Activated CD4-positive, alpha-beta memory T cell treated with anti-CD3 and anti-CD28 coated beads, Interleukin-2, amount 10 ng/mL, durations not matched to agents 7 days and 5 days (primary cell): ENCODE measurements at regions not wholly inside any gene's neighbourhood (a gene's known extent, or its start where the extent isn't known, plus 50 kb on each side); places are given as distances from the start of the nearest gene placed in this dataset.

ENCODE experiments used
- CTCF ChIA-PET: fragments of 350-600 bp; sonication (Branson Sonifier 250); formaldehyde crosslinking; loops from one replicate; lab custom pipeline; 2021; ENCODE audit warnings: antibody characterized with exemption, inconsistent platforms; lab: Charles Lee
- POLR2A ChIA-PET: fragments of 350-600 bp; sonication (Branson Sonifier 250); formaldehyde crosslinking; loops from one replicate; lab custom pipeline; 2021; ENCODE audit warnings: antibody characterized with exemption; lab: Charles Lee
- DNase-seq: peaks from one replicate; pipeline ENCODE4 v3.0.0-alpha.2; 2020
- H3K27ac Mint-ChIP-seq: one replicate; pipeline ENCODE4 v1.8.0; 2021; ENCODE audit warnings: mild to moderate bottlenecking, mixed read lengths
- H3K27me3 Mint-ChIP-seq: one replicate; pipeline ENCODE4 v1.8.0; 2021; ENCODE audit warnings: mixed read lengths
- H3K36me3 Mint-ChIP-seq: one replicate; pipeline ENCODE4 v1.8.0; 2021; ENCODE audit warnings: low read depth, mixed read lengths
- H3K4me1 Mint-ChIP-seq: one replicate; pipeline ENCODE4 v1.8.0; 2021; ENCODE audit warnings: mixed read lengths
- H3K4me3 Mint-ChIP-seq: one replicate; pipeline ENCODE4 v1.8.0; 2021; ENCODE audit warnings: mild to moderate bottlenecking, mixed read lengths
- H3K9me3 Mint-ChIP-seq: one replicate; pipeline ENCODE4 v1.8.0; 2021; ENCODE audit warnings: mixed read lengths

GRCh38 chr10:123573236-123574108, 92.7 kb upstream of the GPR26 start:
- Mint-ChIP-seq H3K4me3 (no peak overlapping the region), H3K4me1 (no peaks in the 10 kb centered on the region), H3K36me3 (no peaks in the 10 kb centered on the region), H3K27ac (no peak overlapping the region), H3K9me3 (no peaks in the 10 kb centered on the region), H3K27me3 (peaks cover 2% of the 10 kb centered on the region)
- ChIA-PET POLR2A (no interaction called here), CTCF (interaction anchor here (0.8 to 1.9 kb wide), 9 partner anchors 9 to 861 kb away, joined by 3 to 5 read pairs (median 3); no protein-coding TSS in a partner anchor)
- peak; percentile 35 for DNase-seq

GRCh38 chr10:123574109-123574698, 92.0 kb upstream of the GPR26 start:
- Mint-ChIP-seq H3K27me3 (peaks cover 2% of the 10 kb centered on the region), H3K4me3 (no peak overlapping the region), H3K4me1 (no peaks in the 10 kb centered on the region), H3K36me3 (no peaks in the 10 kb centered on the region), H3K9me3 (no peaks in the 10 kb centered on the region), H3K27ac (no peak overlapping the region)
- ChIA-PET POLR2A (no interaction called here), CTCF (interaction anchor here (0.9 to 1.9 kb wide), 6 partner anchors 8 to 860 kb away, joined by 3 to 5 read pairs (median 4); no protein-coding TSS in a partner anchor)
- no peak for DNase-seq

- Mint-ChIP-seq H3K4me1 (no peaks in the 10 kb centered on the region), H3K4me3 (no peak overlapping the region), H3K27ac (no peak overlapping the region), H3K27me3 (peaks cover 2% of the 10 kb centered on the region), H3K9me3 (no peaks in the 10 kb centered on the region), H3K36me3 (no peaks in the 10 kb centered on the region)
- POLR2A ChIA-PET = no interaction called here
- no peak for DNase-seq
- CTCF ChIA-PET = interaction anchor here (0.6 to 0.9 kb wide), 2 partner anchors 8 to 105 kb away, joined by 3 to 4 read pairs; no protein-coding TSS in a partner anchor
Measured at GRCh38 chr10:123575105-123575504, 91.0 kb upstream of the GPR26 start.

- ChIA-PET POLR2A (no interaction called here), CTCF (interaction anchor here (1.3 kb wide), 1 partner anchor 391 kb away, joined by 3 read pairs; no protein-coding TSS in a partner anchor)
- Mint-ChIP-seq H3K4me3 (no peak overlapping the region), H3K36me3 (no peaks in the 10 kb centered on the region), H3K27ac (no peak overlapping the region), H3K9me3 (no peaks in the 10 kb centered on the region), H3K27me3 (peaks cover 7% of the 10 kb centered on the region), H3K4me1 (no peaks in the 10 kb centered on the region)
- no peak for DNase-seq
Measured at GRCh38 chr10:123576706-123577105, 89.4 kb upstream of the GPR26 start.

GRCh38 chr10:123577921-123578461, 88.2 kb upstream of the GPR26 start:
- CTCF ChIA-PET = no interaction called here
- no peak overlapping the region for H3K27ac Mint-ChIP-seq
- H3K4me3 Mint-ChIP-seq = no peak overlapping the region
- H3K9me3 Mint-ChIP-seq = no peaks in the 10 kb centered on the region
- no peaks in the 10 kb centered on the region for H3K4me1 Mint-ChIP-seq
- DNase-seq = no peak
- POLR2A ChIA-PET = no interaction called here
- H3K27me3 Mint-ChIP-seq = peaks cover 11% of the 10 kb centered on the region
- H3K36me3 Mint-ChIP-seq = no peaks in the 10 kb centered on the region

GRCh38 chr10:123578721-123579120, 87.4 kb upstream of the GPR26 start:
- Mint-ChIP-seq H3K9me3 (no peaks in the 10 kb centered on the region), H3K4me1 (no peaks in the 10 kb centered on the region), H3K27ac (no peak overlapping the region), H3K27me3 (peaks cover 16% of the 10 kb centered on the region), H3K36me3 (no peaks in the 10 kb centered on the region), H3K4me3 (no peak overlapping the region)
- POLR2A ChIA-PET = no interaction called here
- CTCF ChIA-PET = interaction anchor here (1.1 kb wide), 1 partner anchor 388 kb away, joined by 4 read pairs; no protein-coding TSS in a partner anchor
- no peak for DNase-seq

GRCh38 chr10:123579675-123580074, 86.5 kb upstream of the GPR26 start:
- CTCF ChIA-PET = interaction anchor here (1.2 kb wide), 1 partner anchor 388 kb away, joined by 4 read pairs; no protein-coding TSS in a partner anchor
- Mint-ChIP-seq H3K4me3 (no peak overlapping the region), H3K9me3 (no peaks in the 10 kb centered on the region), H3K4me1 (no peaks in the 10 kb centered on the region), H3K36me3 (no peaks in the 10 kb centered on the region), H3K27me3 (peaks cover 18% of the 10 kb centered on the region), H3K27ac (no peak overlapping the region)
- POLR2A ChIA-PET = no interaction called here
- DNase-seq = no peak

GRCh38 chr10:123580426-123580825, 85.7 kb upstream of the GPR26 start:
- ChIA-PET CTCF (interaction anchor here (1.2 to 1.5 kb wide), 2 partner anchors 387 to 390 kb away, joined by 3 to 4 read pairs; no protein-coding TSS in a partner anchor), POLR2A (no interaction called here)
- Mint-ChIP-seq H3K27ac (no peak overlapping the region), H3K36me3 (no peaks in the 10 kb centered on the region), H3K27me3 (peaks cover 22% of the 10 kb centered on the region), H3K4me3 (no peak overlapping the region), H3K9me3 (no peaks in the 10 kb centered on the region), H3K4me1 (no peaks in the 10 kb centered on the region)
- no peak for DNase-seq

GRCh38 chr10:123581656-123582055, 84.5 kb upstream of the GPR26 start:
- DNase-seq = no peak
- peaks cover 22% of the 10 kb centered on the region for H3K27me3 Mint-ChIP-seq
- ChIA-PET CTCF (interaction anchor here (1.0 to 1.5 kb wide), 3 partner anchors 8 to 389 kb away, joined by 3 to 5 read pairs (median 5); no protein-coding TSS in a partner anchor), POLR2A (no interaction called here)
- H3K36me3 Mint-ChIP-seq = no peaks in the 10 kb centered on the region
- no peaks in the 10 kb centered on the region for H3K4me1 Mint-ChIP-seq
- H3K9me3 Mint-ChIP-seq = no peaks in the 10 kb centered on the region
- H3K4me3 Mint-ChIP-seq = no peak overlapping the region
- H3K27ac Mint-ChIP-seq = no peak overlapping the region

GRCh38 chr10:123582084-123582989, 83.8 kb upstream of the GPR26 start:
- no peaks in the 10 kb centered on the region for H3K4me1 Mint-ChIP-seq
- H3K4me3 Mint-ChIP-seq = no peak overlapping the region
- CTCF ChIA-PET = interaction anchor here (0.7 to 1.9 kb wide), 7 partner anchors 9 to 807 kb away, joined by 3 to 10 read pairs (median 5); no protein-coding TSS in a partner anchor
- peak; percentile 66 for DNase-seq
- no peak overlapping the region for H3K27ac Mint-ChIP-seq
- H3K36me3 Mint-ChIP-seq = no peaks in the 10 kb centered on the region
- POLR2A ChIA-PET = no interaction called here
- no peaks in the 10 kb centered on the region for H3K9me3 Mint-ChIP-seq
- peaks cover 22% of the 10 kb centered on the region for H3K27me3 Mint-ChIP-seq

- no peak overlapping the region for H3K4me3 Mint-ChIP-seq
- H3K27me3 Mint-ChIP-seq = peaks cover 22% of the 10 kb centered on the region
Measured at GRCh38 chr10:123583639-123584418, 82.3 kb upstream of the GPR26 start.

More at GRCh38 chr10:123583639-123584418, 82.3 kb upstream of the GPR26 start:
- POLR2A ChIA-PET = no interaction called here
- Mint-ChIP-seq H3K4me1 (no peaks in the 10 kb centered on the region), H3K9me3 (no peaks in the 10 kb centered on the region), H3K27ac (no peak overlapping the region), H3K36me3 (no peaks in the 10 kb centered on the region)
- CTCF ChIA-PET = interaction anchor here (1.0 to 1.9 kb wide), 3 partner anchors 9 to 805 kb away, joined by 4 to 10 read pairs (median 5); no protein-coding TSS in a partner anchor
- no peak for DNase-seq
